ENCODE measurements at regions not wholly inside any gene's neighbourhood (a gene's known extent, or its start where the extent isn't known, plus 50 kb on each side); places are given as distances from the start of the nearest gene placed in this dataset.

DNA sequence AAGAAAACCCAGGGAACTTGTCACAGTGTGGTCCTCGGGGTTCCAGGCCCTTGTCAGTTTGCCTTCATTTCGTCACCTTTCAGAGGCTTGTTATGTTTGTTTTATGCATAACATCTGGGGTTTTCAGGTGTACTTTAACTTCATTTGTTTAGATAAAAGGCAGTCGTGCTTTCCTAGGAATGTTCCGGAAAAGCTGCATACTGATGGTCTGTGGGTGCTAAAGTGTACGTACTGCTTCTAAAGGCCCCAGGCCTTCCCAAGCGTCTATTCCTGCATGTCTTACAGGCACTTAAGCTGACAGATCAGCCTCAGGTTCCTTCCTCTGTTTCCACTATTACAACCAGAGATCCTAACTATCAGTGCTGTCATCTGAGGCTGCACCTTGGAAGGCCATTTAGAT is 95.6 kb upstream of the ANKH start:
- H2BK5ac ChIP-seq (ENCODE audit: low read length), result no peak overlapping the region
- WGBS (ENCODE audit: extremely low coverage, insufficient coverage, low lambda C conversion rate), result no CpG with 5 or more reads among the region's 6 CpGs

DNA sequence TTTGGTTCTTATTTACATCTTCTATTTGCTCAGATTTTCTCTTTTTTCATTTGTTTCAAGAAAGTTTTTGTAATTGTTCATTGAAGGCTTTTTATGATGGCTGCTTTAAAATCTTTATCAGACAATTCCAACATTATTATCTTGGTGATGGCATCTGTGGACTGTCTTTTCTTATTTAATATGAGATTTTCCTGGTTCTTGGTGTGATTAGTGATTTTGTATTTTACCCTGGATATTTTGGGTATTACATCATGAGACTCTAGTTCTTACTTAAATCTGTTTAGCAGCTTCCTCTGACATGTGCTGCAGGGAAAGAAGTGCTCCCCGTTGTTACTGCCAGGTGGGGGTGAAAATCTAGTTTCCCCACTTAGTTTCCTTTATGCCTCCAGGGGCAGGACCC is 94.2 kb upstream of the ANKH start:
- Histone ChIP-seq H4K5ac (ENCODE audit: low read length) (no peak overlapping the region), H3K27ac (ENCODE audit: low read depth, low read length) (no peak overlapping the region), H2AK5ac (ENCODE audit: low read length) (no peak overlapping the region), H3K56ac (ENCODE audit: low read length) (no peak overlapping the region), H3K36me3 (ENCODE audit: control insufficient read depth, insufficient read depth, low read length) (no peaks in the 10 kb centered on the region), H4K8ac (ENCODE audit: low read depth, low read length) (no peak overlapping the region), H3K4ac (ENCODE audit: low read depth, low read length) (no peak overlapping the region), H3K23ac (ENCODE audit: low read length) (no peak overlapping the region), H2BK15ac (replicated peaks; ENCODE audit: low read depth) (no peak overlapping the region), H3K79me1 (ENCODE audit: low read length) (no peaks in the 10 kb centered on the region), H3K4me1 (ENCODE audit: control insufficient read depth, low read depth, low read length) (no peaks in the 10 kb centered on the region), H3K79me2 (ENCODE audit: control insufficient read depth, insufficient read depth, low read length) (no peaks in the 10 kb centered on the region), H3K4me2 (ENCODE audit: low read length) (no peak overlapping the region), H3K4me3 (ENCODE audit: low read length) (no peak overlapping the region), H3K18ac (ENCODE audit: low read length) (no peak overlapping the region), H3K9ac (ENCODE audit: low read length) (no peak overlapping the region), H2BK5ac (ENCODE audit: low read length) (no peak overlapping the region), H2BK120ac (ENCODE audit: low read depth, low read length) (no peak overlapping the region), H3K27me3 (ENCODE audit: insufficient read depth, low read length, poor library complexity) (no peaks in the 10 kb centered on the region)
- DNase-seq, result no peak
- WGBS (ENCODE audit: extremely low coverage, insufficient coverage, low lambda C conversion rate), result no CpG with 5 or more reads among the region's 1 CpG

More for the DNA sequence above, 95.6 kb upstream of the ANKH start:
- Histone ChIP-seq H2BK15ac (replicated peaks; ENCODE audit: low read depth) (no peak overlapping the region), H3K79me1 (ENCODE audit: low read length) (no peaks in the 10 kb centered on the region), H3K4me2 (ENCODE audit: low read length) (no peak overlapping the region), H2AK5ac (ENCODE audit: low read length) (no peak overlapping the region), H4K8ac (ENCODE audit: low read depth, low read length) (no peak overlapping the region), H3K79me2 (ENCODE audit: control insufficient read depth, insufficient read depth, low read length) (no peaks in the 10 kb centered on the region), H3K4me1 (ENCODE audit: control insufficient read depth, low read depth, low read length) (no peaks in the 10 kb centered on the region), H3K4me3 (ENCODE audit: low read length) (no peak overlapping the region), H2BK120ac (ENCODE audit: low read depth, low read length) (no peak overlapping the region), H3K23ac (ENCODE audit: low read length) (no peak overlapping the region), H4K5ac (ENCODE audit: low read length) (no peak overlapping the region), H3K9ac (ENCODE audit: low read length) (no peak overlapping the region), H3K36me3 (ENCODE audit: control insufficient read depth, insufficient read depth, low read length) (no peaks in the 10 kb centered on the region), H3K27me3 (ENCODE audit: insufficient read depth, low read length, poor library complexity) (no peaks in the 10 kb centered on the region), H3K56ac (ENCODE audit: low read length) (no peak overlapping the region), H3K4ac (ENCODE audit: low read depth, low read length) (no peak overlapping the region), H3K18ac (ENCODE audit: low read length) (no peak overlapping the region), H3K27ac (ENCODE audit: low read depth, low read length) (no peak overlapping the region)
- no peak for DNase-seq

GRCh38 chr5:14962604-14963003 is 91.0 kb upstream of the ANKH start:
- no CpG with 5 or more reads among the region's 2 CpGs for WGBS (ENCODE audit: extremely low coverage, insufficient coverage, low lambda C conversion rate)
- Histone ChIP-seq H2BK15ac (replicated peaks; ENCODE audit: low read depth) (no peak overlapping the region), H3K27me3 (ENCODE audit: insufficient read depth, low read length, poor library complexity) (no peaks in the 10 kb centered on the region)

GRCh38 chr5:14960120-14960462 is 88.5 kb upstream of the ANKH start:
- Histone ChIP-seq H2BK120ac (ENCODE audit: low read depth, low read length) (no peak overlapping the region), H3K4me1 (ENCODE audit: control insufficient read depth, low read depth, low read length) (no peaks in the 10 kb centered on the region), H3K4me2 (ENCODE audit: low read length) (no peak overlapping the region), H3K27me3 (ENCODE audit: insufficient read depth, low read length, poor library complexity) (no peaks in the 10 kb centered on the region), H3K4me3 (ENCODE audit: low read length) (no peak overlapping the region), H3K9ac (ENCODE audit: low read length) (no peak overlapping the region), H3K4ac (ENCODE audit: low read depth, low read length) (no peak overlapping the region), H3K23ac (ENCODE audit: low read length) (no peak overlapping the region), H4K5ac (ENCODE audit: low read length) (no peak overlapping the region), H2BK15ac (replicated peaks; ENCODE audit: low read depth) (no peak overlapping the region), H2BK5ac (ENCODE audit: low read length) (no peak overlapping the region), H3K56ac (ENCODE audit: low read length) (no peak overlapping the region), H2AK5ac (ENCODE audit: low read length) (no peak overlapping the region), H3K36me3 (ENCODE audit: control insufficient read depth, insufficient read depth, low read length) (no peaks in the 10 kb centered on the region), H3K27ac (ENCODE audit: low read depth, low read length) (no peak overlapping the region), H3K79me1 (ENCODE audit: low read length) (no peaks in the 10 kb centered on the region), H4K8ac (ENCODE audit: low read depth, low read length) (no peak overlapping the region), H3K18ac (ENCODE audit: low read length) (no peak overlapping the region), H3K79me2 (ENCODE audit: control insufficient read depth, insufficient read depth, low read length) (no peaks in the 10 kb centered on the region)
- no peak for DNase-seq
- WGBS (ENCODE audit: extremely low coverage, insufficient coverage, low lambda C conversion rate), result no CpG with 5 or more reads among the region's 17 CpGs

More at GRCh38 chr5:14962604-14963003, 91.0 kb upstream of the ANKH start:
- Histone ChIP-seq H3K56ac (ENCODE audit: low read length) (no peak overlapping the region), H2BK120ac (ENCODE audit: low read depth, low read length) (no peak overlapping the region), H4K8ac (ENCODE audit: low read depth, low read length) (no peak overlapping the region), H4K5ac (ENCODE audit: low read length) (no peak overlapping the region), H3K23ac (ENCODE audit: low read length) (no peak overlapping the region), H3K36me3 (ENCODE audit: control insufficient read depth, insufficient read depth, low read length) (no peaks in the 10 kb centered on the region), H3K4me3 (ENCODE audit: low read length) (no peak overlapping the region), H3K9ac (ENCODE audit: low read length) (no peak overlapping the region), H3K79me1 (ENCODE audit: low read length) (no peaks in the 10 kb centered on the region), H3K27ac (ENCODE audit: low read depth, low read length) (no peak overlapping the region), H3K4me1 (ENCODE audit: control insufficient read depth, low read depth, low read length) (no peaks in the 10 kb centered on the region), H3K79me2 (ENCODE audit: control insufficient read depth, insufficient read depth, low read length) (no peaks in the 10 kb centered on the region), H2AK5ac (ENCODE audit: low read length) (no peak overlapping the region), H3K4me2 (ENCODE audit: low read length) (no peak overlapping the region), H3K4ac (ENCODE audit: low read depth, low read length) (no peak overlapping the region), H3K18ac (ENCODE audit: low read length) (no peak overlapping the region), H2BK5ac (ENCODE audit: low read length) (no peak overlapping the region)
- no peak for DNase-seq

GRCh38 chr5:14959399-14960119 is 88.0 kb upstream of the ANKH start:
- Histone ChIP-seq H3K36me3 (ENCODE audit: control insufficient read depth, insufficient read depth, low read length) (no peaks in the 10 kb centered on the region), H2AK5ac (ENCODE audit: low read length) (no peak overlapping the region), H3K18ac (ENCODE audit: low read length) (no peak overlapping the region), H2BK15ac (replicated peaks; ENCODE audit: low read depth) (no peak overlapping the region), H2BK5ac (ENCODE audit: low read length) (no peak overlapping the region), H3K4me2 (ENCODE audit: low read length) (no peak overlapping the region), H3K79me2 (ENCODE audit: control insufficient read depth, insufficient read depth, low read length) (no peaks in the 10 kb centered on the region), H3K9ac (ENCODE audit: low read length) (no peak overlapping the region), H3K4me1 (ENCODE audit: control insufficient read depth, low read depth, low read length) (no peaks in the 10 kb centered on the region), H3K79me1 (ENCODE audit: low read length) (no peaks in the 10 kb centered on the region), H4K8ac (ENCODE audit: low read depth, low read length) (no peak overlapping the region), H4K5ac (ENCODE audit: low read length) (no peak overlapping the region), H3K23ac (ENCODE audit: low read length) (no peak overlapping the region), H3K4ac (ENCODE audit: low read depth, low read length) (no peak overlapping the region), H3K27me3 (ENCODE audit: insufficient read depth, low read length, poor library complexity) (no peaks in the 10 kb centered on the region), H3K27ac (ENCODE audit: low read depth, low read length) (no peak overlapping the region), H3K4me3 (ENCODE audit: low read length) (no peak overlapping the region), H2BK120ac (ENCODE audit: low read depth, low read length) (no peak overlapping the region), H3K56ac (ENCODE audit: low read length) (no peak overlapping the region)
- WGBS (ENCODE audit: extremely low coverage, insufficient coverage, low lambda C conversion rate), result no CpG with 5 or more reads among the region's 12 CpGs
- no peak for DNase-seq

DNA sequence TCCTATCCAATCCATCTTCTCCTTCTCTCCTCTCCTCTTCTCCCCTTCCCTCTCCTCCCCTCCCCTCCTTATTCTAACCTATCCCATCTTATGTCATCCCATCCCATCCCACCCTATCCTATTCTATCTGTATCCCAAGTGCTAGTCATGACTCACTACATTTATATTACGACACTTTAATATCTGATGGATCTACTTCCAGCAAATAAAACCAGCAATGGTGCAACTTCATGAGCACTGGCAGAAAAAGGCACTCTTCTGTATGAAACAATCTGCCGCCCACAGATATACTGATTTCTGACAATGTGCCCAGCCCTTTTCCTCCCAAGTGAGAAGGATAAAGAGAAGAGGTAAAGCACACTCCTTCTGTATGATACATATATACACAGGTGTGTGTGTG is 86.6 kb upstream of the ANKH start:
- H3K79me1 ChIP-seq (ENCODE audit: low read length), result no peaks in the 10 kb centered on the region
- H3K36me3 ChIP-seq (ENCODE audit: control insufficient read depth, insufficient read depth, low read length), result no peaks in the 10 kb centered on the region
- H3K4ac ChIP-seq (ENCODE audit: low read depth, low read length), result no peak overlapping the region
- no peak overlapping the region for H3K9ac ChIP-seq (ENCODE audit: low read length)
- H2BK120ac ChIP-seq (ENCODE audit: low read depth, low read length), result no peak overlapping the region
- H3K79me2 ChIP-seq (ENCODE audit: control insufficient read depth, insufficient read depth, low read length), result no peaks in the 10 kb centered on the region
- H3K4me3 ChIP-seq (ENCODE audit: low read length), result no peak overlapping the region
- H3K4me2 ChIP-seq (ENCODE audit: low read length), result no peak overlapping the region
- no peak overlapping the region for H2BK5ac ChIP-seq (ENCODE audit: low read length)
- WGBS (ENCODE audit: extremely low coverage, insufficient coverage, low lambda C conversion rate), result no CpG with 5 or more reads among the region's 2 CpGs
- no peak overlapping the region for H3K27ac ChIP-seq (ENCODE audit: low read depth, low read length)
- no peak for DNase-seq
- no peaks in the 10 kb centered on the region for H3K27me3 ChIP-seq (ENCODE audit: insufficient read depth, low read length, poor library complexity)
- H4K8ac ChIP-seq (ENCODE audit: low read depth, low read length), result no peak overlapping the region
- H3K4me1 ChIP-seq (ENCODE audit: control insufficient read depth, low read depth, low read length), result no peaks in the 10 kb centered on the region
- no peak overlapping the region for H3K18ac ChIP-seq (ENCODE audit: low read length)
- no peak overlapping the region for H3K56ac ChIP-seq (ENCODE audit: low read length)
- H3K23ac ChIP-seq (ENCODE audit: low read length), result no peak overlapping the region
- H2BK15ac ChIP-seq (replicated peaks; ENCODE audit: low read depth), result no peak overlapping the region
- no peak overlapping the region for H4K5ac ChIP-seq (ENCODE audit: low read length)
- no peak overlapping the region for H2AK5ac ChIP-seq (ENCODE audit: low read length)
